Endothelial cell (in vitro differentiated cells): ENCODE measurements at regions not wholly inside any gene's neighbourhood (a gene's known extent, or its start where the extent isn't known, plus 50 kb on each side); places are given as distances from the start of the nearest gene placed in this dataset.

Experiments used
- DNase-seq: peaks from one replicate; pipeline ENCODE4 v3.0.0; 2021; ENCODE audit warnings: low spot score
- H3K27ac Mint-ChIP-seq: one replicate; pipeline ENCODE4 v1.8.0; 2021; ENCODE audit warnings: mixed read lengths, inconsistent platforms; ENCODE audit not compliant: unreplicated experiment
- H3K27me3 Mint-ChIP-seq: one replicate; pipeline ENCODE4 v1.8.0; 2021; ENCODE audit warnings: mild to moderate bottlenecking, moderate library complexity, mixed read lengths, inconsistent platforms; ENCODE audit not compliant: unreplicated experiment
- H3K36me3 Mint-ChIP-seq: one replicate; pipeline ENCODE4 v1.8.0; 2021; ENCODE audit warnings: mild to moderate bottlenecking, low read depth, mixed read lengths, inconsistent platforms; ENCODE audit not compliant: unreplicated experiment
- H3K4me1 Mint-ChIP-seq: one replicate; pipeline ENCODE4 v1.8.0; 2021; ENCODE audit warnings: mild to moderate bottlenecking, mixed read lengths, inconsistent platforms; ENCODE audit not compliant: unreplicated experiment
- H3K4me3 Mint-ChIP-seq: one replicate; pipeline ENCODE4 v1.8.0; 2021; ENCODE audit warnings: mild to moderate bottlenecking, mixed read lengths, inconsistent platforms; ENCODE audit not compliant: unreplicated experiment
- H3K9me3 Mint-ChIP-seq: one replicate; pipeline ENCODE4 v1.8.0; 2021; ENCODE audit warnings: mixed read lengths, inconsistent platforms; ENCODE audit not compliant: unreplicated experiment
- TF ChIP-seq, protein P1 (sequence below): fragments of 200-600 bp; sonication (generic); IDR thresholded peaks from one replicate; pipeline ENCODE4 v1.5.0; 2021; ENCODE audit warnings: antibody characterized with exemption; ENCODE audit not compliant: unreplicated experiment

DNA sequence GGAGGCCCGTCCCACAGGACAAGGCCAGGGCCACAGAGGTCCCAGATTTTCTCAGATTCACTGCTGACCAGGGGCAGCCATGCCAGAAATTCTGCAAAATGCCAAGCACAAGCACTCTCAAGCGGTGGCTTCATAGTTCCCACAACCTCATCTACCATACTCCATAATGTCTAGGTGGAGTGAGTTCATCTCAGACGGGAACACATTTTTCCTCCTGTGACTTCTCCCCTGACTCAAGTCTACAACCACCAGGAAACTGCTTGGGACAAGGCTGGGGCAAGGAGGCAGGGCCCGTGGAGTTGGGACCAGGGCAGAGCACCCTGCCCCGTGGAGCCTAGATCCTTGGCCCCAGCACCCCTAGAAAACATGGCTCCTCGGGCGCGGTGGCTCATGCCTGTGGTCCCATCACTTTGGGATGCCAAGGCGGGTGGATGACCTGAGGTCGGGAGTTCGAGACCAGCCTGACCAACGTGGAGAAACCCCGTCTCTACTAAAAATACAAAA lies 150.7 kb upstream of the HAAO start:
- no peak overlapping the region for H3K27ac Mint-ChIP-seq
- H3K4me1 Mint-ChIP-seq: peaks cover 12% of the 10 kb centered on the region
- no peak for DNase-seq
- H3K36me3 Mint-ChIP-seq: no peaks in the 10 kb centered on the region
- TF ChIP-seq, protein P1, sequence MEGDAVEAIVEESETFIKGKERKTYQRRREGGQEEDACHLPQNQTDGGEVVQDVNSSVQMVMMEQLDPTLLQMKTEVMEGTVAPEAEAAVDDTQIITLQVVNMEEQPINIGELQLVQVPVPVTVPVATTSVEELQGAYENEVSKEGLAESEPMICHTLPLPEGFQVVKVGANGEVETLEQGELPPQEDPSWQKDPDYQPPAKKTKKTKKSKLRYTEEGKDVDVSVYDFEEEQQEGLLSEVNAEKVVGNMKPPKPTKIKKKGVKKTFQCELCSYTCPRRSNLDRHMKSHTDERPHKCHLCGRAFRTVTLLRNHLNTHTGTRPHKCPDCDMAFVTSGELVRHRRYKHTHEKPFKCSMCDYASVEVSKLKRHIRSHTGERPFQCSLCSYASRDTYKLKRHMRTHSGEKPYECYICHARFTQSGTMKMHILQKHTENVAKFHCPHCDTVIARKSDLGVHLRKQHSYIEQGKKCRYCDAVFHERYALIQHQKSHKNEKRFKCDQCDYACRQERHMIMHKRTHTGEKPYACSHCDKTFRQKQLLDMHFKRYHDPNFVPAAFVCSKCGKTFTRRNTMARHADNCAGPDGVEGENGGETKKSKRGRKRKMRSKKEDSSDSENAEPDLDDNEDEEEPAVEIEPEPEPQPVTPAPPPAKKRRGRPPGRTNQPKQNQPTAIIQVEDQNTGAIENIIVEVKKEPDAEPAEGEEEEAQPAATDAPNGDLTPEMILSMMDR: no peak
- H3K4me3 Mint-ChIP-seq: no peak overlapping the region
- no peaks in the 10 kb centered on the region for H3K9me3 Mint-ChIP-seq
- H3K27me3 Mint-ChIP-seq: peaks cover 9% of the 10 kb centered on the region

DNA sequence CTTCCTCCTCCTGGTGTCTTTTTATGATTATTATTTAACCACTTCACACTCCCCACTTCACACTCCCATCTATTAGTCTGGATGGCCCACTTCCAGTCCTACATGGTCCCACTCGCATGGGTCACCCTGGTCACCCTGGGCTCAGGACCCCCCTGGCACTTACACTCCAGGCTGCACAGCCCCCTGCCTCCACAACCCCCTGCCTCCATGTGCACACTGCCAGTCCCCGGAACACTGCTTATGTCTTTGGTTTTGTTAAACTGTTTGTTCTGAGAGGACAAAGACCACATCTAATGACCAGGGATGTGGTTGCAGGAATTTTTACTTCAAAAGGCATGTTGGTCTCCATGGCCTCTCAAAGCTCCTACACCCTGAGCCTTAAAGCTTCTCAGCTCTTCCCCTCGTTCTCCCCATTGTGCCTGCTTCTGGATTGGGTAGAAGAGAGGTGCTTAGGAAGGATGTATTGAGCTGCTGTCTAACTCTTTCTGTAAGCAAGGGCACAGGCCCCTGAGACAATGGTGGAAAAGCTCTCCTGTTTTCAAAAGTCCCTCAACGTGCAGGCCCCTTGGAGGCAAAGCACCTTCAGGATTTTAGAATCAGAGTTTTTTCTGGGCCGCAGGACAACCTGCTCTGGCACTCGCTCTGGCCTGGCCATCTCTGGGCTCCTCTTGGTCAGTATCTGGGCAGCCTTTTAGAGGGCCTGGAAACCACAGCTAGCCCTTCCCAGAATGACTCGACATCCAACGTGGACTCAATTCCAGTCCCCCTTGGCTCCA lies 150.0 kb upstream of the HAAO start:
- Mint-ChIP-seq H3K4me1 (peaks cover 16% of the 10 kb centered on the region), H3K27ac (no peak overlapping the region), H3K4me3 (no peak overlapping the region), H3K27me3 (peaks cover 12% of the 10 kb centered on the region), H3K9me3 (no peaks in the 10 kb centered on the region), H3K36me3 (no peaks in the 10 kb centered on the region)
- no peak for DNase-seq
- TF ChIP-seq, protein P1: no peak

DNA sequence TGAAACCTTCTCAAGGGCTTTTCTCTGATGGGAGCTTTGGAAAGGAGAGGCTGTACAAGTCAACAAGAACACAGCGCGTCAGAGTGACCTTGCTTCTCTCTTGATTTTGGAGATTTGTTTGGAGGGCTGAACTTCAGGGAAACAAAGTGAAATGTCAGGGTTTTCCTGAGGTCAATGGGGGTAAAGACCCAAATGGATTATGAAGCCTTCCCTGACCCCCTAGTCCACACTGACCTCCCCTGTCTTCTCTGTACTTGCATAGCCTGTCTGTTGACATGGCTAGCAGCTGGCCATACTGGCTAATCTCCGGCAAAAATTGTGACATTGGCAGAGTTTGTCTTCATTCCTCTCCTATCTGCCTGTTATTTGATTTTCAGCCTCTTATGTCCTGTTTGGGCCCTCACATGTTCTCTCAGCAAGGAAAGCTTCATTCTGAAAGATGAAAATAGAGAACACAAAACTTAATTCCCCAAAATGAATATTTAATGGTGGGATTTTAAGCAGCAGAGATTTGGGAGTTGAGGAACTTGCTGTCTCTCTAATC lies 149.3 kb upstream of the HAAO start:
- DNase-seq: no peak
- Mint-ChIP-seq H3K4me1 (peaks cover 12% of the 10 kb centered on the region), H3K27ac (no peak overlapping the region), H3K36me3 (no peaks in the 10 kb centered on the region), H3K9me3 (no peaks in the 10 kb centered on the region), H3K4me3 (no peak overlapping the region), H3K27me3 (peaks cover 7% of the 10 kb centered on the region)
- TF ChIP-seq, protein P1: no peak

DNA sequence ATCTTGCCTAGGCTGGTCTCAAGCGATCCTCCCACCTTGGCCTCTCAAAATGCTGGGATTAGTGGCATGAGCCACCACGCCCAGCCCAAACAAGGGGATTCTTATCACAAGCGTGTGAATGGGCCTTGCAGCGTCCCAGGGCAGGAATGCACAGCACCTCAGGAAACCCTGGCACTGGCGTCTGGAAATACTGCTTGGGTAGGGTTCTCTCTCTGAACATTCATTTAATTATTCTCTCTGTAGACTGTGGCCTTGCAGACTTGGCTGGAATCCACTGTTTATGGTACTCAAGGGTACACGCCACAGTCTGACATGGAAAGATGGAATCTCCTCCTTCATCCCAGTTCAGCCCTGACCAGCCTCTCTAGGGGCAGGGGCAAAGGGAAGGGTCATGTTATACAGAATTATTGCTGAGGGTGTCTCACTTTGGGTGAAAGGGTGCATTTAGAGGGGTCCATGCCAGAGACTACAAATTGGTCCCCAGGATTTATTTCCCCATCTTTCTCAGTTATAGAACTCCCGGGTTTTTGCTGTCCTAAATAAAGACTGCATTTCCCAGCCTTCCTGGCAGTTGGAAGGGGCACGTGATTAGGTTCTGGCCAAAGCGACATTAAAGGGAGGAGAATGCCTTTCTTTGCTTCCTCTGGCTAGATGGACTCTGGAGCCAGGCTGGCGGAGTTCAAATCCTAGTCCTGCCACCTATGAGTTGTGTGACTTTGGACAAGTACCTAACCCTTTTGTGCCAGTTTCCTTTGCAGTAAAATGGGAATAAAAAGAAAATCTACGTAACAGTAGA lies 147.2 kb upstream of the HAAO start:
- Mint-ChIP-seq H3K36me3 (no peaks in the 10 kb centered on the region), H3K27ac (no peak overlapping the region), H3K9me3 (no peaks in the 10 kb centered on the region), H3K4me1 (peaks cover 10% of the 10 kb centered on the region), H3K27me3 (peaks cover 10% of the 10 kb centered on the region), H3K4me3 (no peak overlapping the region)
- no peak for DNase-seq
- TF ChIP-seq, protein P1: no peak
